ENCODE measurements at regions not wholly inside any gene's neighbourhood (a gene's known extent, or its start where the extent isn't known, plus 50 kb on each side); places are given as distances from the start of the nearest gene placed in this dataset.

GRCh38 chr3:72049300-72049699 lies 264.4 kb upstream of the PROK2 start:
- Histone ChIP-seq H3K79me2 (ENCODE audit: insufficient read depth, low read length) (no peaks in the 10 kb centered on the region), H2BK15ac (ENCODE audit: low read depth, low read length) (no peak overlapping the region), H4K5ac (ENCODE audit: insufficient read length, low read depth, low read length) (no peak overlapping the region), H3K14ac (ENCODE audit: insufficient read depth, low read length) (no peak overlapping the region), H2BK20ac (ENCODE audit: low read depth, low read length, poor library complexity, severe bottlenecking) (no peak overlapping the region), H3T11ph (ENCODE audit: low read length) (no peak overlapping the region), H3K23me2 (ENCODE audit: insufficient read length, low read depth, low read length, poor library complexity, severe bottlenecking) (no peaks in the 10 kb centered on the region), H2BK12ac (ENCODE audit: insufficient read length, low read depth, low read length) (no peak overlapping the region), H3K23ac (ENCODE audit: insufficient read length, low read depth, low read length) (no peak overlapping the region), H2AK5ac (ENCODE audit: insufficient read length, low read length) (no peak overlapping the region), H3K4me2 (ENCODE audit: insufficient read depth, insufficient read length, low read length) (no peak overlapping the region), H3K56ac (ENCODE audit: insufficient read length, low read depth, low read length) (no peak overlapping the region), H3K79me1 (ENCODE audit: insufficient read depth, low read depth, low read length, poor library complexity, severe bottlenecking) (no peaks in the 10 kb centered on the region), H3K9ac (ENCODE audit: extremely low read depth, insufficient read length, low read length) (no peak overlapping the region), H4K20me1 (ENCODE audit: control insufficient read depth, insufficient read depth, insufficient read length) (no peaks in the 10 kb centered on the region), H2BK5ac (ENCODE audit: insufficient read length, low read length) (no peak overlapping the region), H2AFZ (ENCODE audit: low read length) (no peak overlapping the region), H3K9me3 (ENCODE audit: control insufficient read depth, low read depth, low read length) (no peaks in the 10 kb centered on the region), H3K18ac (ENCODE audit: insufficient read length, low read depth, low read length) (no peak overlapping the region), H2BK120ac (ENCODE audit: low read depth, low read length, poor library complexity, severe bottlenecking) (no peak overlapping the region), H3K4me1 (ENCODE audit: insufficient read depth, low read length) (no peaks in the 10 kb centered on the region), H4K8ac (replicated peaks; ENCODE audit: insufficient read length, low read depth, low read length) (no peak overlapping the region), H3K27ac (ENCODE audit: insufficient read length, low read depth, low read length) (no peak overlapping the region), H4K91ac (ENCODE audit: insufficient read length, low read depth, low read length) (no peak overlapping the region), H3K27me3 (ENCODE audit: insufficient read depth, low read length) (0 out of 2 replicates have a peak, but pooled peaks cover 3% of the 10 kb centered on the region), H3K4ac (ENCODE audit: low read depth, low read length) (no peak overlapping the region)
- H3K27me3 Mint-ChIP-seq (ENCODE audit: low read depth): no peaks in the 10 kb centered on the region; the same call in 1 of the 2 replicates
- H3K36me3 Mint-ChIP-seq (ENCODE audit: insufficient read depth in 1 of 3, low read depth in 3 of 3): no peaks in the 10 kb centered on the region
- no peaks in the 10 kb centered on the region for H3K9me3 Mint-ChIP-seq
- WGBS (ENCODE audit: extremely low coverage, insufficient read length, low lambda C conversion rate): no CpG with 5 or more reads among the region's 1 CpG
- no peak for DNase-seq
- TF ChIP-seq, protein P1, sequence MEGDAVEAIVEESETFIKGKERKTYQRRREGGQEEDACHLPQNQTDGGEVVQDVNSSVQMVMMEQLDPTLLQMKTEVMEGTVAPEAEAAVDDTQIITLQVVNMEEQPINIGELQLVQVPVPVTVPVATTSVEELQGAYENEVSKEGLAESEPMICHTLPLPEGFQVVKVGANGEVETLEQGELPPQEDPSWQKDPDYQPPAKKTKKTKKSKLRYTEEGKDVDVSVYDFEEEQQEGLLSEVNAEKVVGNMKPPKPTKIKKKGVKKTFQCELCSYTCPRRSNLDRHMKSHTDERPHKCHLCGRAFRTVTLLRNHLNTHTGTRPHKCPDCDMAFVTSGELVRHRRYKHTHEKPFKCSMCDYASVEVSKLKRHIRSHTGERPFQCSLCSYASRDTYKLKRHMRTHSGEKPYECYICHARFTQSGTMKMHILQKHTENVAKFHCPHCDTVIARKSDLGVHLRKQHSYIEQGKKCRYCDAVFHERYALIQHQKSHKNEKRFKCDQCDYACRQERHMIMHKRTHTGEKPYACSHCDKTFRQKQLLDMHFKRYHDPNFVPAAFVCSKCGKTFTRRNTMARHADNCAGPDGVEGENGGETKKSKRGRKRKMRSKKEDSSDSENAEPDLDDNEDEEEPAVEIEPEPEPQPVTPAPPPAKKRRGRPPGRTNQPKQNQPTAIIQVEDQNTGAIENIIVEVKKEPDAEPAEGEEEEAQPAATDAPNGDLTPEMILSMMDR (conservative IDR thresholded peaks at IDR 0.05): no peak
- H3K4me1 Mint-ChIP-seq: peaks cover 4 to 7% of the 10 kb centered on the region in 2 experiments; a peak in 2 of 4 replicates
- no peak overlapping the region for H3K27ac Mint-ChIP-seq
- no peak overlapping the region for H3K4me3 Mint-ChIP-seq

All from H9 (cell line).